Esophagus (tissue), 2 donors: ENCODE measurements at regions not wholly inside any gene's neighbourhood (a gene's known extent, or its start where the extent isn't known, plus 50 kb on each side); places are given as distances from the start of the nearest gene placed in this dataset.

Experiments
- H3K27ac ChIP-seq, 2 donors: one replicate each; pipeline ENCODE4 v1.5.1; 2013; ENCODE audit warnings: low read depth in 2 of 2, mild to moderate bottlenecking in 2 of 2, inconsistent platforms in 1 of 2, low read length in 1 of 2, moderate library complexity in 1 of 2
- H3K27me3 ChIP-seq, 2 donors: one replicate each; pipeline ENCODE4 v1.6.1; 2013; ENCODE audit warnings: low read length in 2 of 2, control low read depth in 1 of 2, mild to moderate bottlenecking in 1 of 2; ENCODE audit not compliant: insufficient read depth in 2 of 2, control insufficient read depth in 1 of 2
- H3K36me3 ChIP-seq, 2 donors: one replicate each; pipeline ENCODE4 v1.6.1; 2013; ENCODE audit warnings: low read length in 1 of 2; ENCODE audit not compliant: control insufficient read depth in 2 of 2, insufficient read depth in 2 of 2
- H3K4me1 ChIP-seq, 2 donors: one replicate each; pipeline ENCODE4 v1.6.1; 2013; ENCODE audit warnings: low read length in 1 of 2; ENCODE audit not compliant: control insufficient read depth in 2 of 2, insufficient read depth in 2 of 2
- H3K4me3 ChIP-seq, 2 donors: one replicate each; pipeline ENCODE4 v1.5.1; 2013; ENCODE audit warnings: low read length in 2 of 2, mild to moderate bottlenecking in 2 of 2, low read depth in 1 of 2, moderate library complexity in 1 of 2
- H3K9me3 ChIP-seq, 2 donors: one replicate each; pipeline ENCODE4 v1.6.1; 2013; ENCODE audit warnings: mild to moderate bottlenecking in 2 of 2, low read depth in 1 of 2, low read length in 1 of 2, moderate library complexity in 1 of 2; ENCODE audit not compliant: control insufficient read depth in 2 of 2, insufficient read depth in 1 of 2
- WGBS, 2 donors: extraction: QIAGEN DNeasy Blood & Tissue Kit; methylation state at CpG; one replicate each; pipeline ENCODE4 v1.1.7; 2013; 5-methylcytosine and 5-hydroxymethylcytosine counted together
- donor health status: healthy with polysubstance abuse.
- donor health status: Bipolar disorder and iron deficiency.

DNA sequence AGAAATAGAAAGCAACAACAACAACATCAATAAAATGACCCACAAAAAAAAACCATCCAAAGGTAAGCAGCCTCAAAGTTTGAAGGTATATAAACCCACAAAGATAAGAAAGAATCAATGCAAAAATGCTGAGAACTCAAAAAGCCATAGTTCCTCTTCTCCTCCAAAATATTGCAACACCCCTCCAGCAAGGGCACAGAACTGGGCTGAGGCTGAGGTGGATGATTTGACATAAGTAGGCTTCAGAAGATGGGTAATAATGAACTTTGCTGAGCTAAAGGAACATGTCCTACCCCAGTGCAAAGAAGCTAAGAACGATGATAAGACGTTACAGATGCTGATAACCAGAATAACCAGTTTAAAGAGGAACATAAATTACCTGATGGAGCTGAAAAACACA, 188.8 kb upstream of the BTBD3 start:
- no peaks in the 10 kb centered on the region for H3K4me1 ChIP-seq
- H3K9me3 ChIP-seq = peaks cover 0 to 4% of the 10 kb centered on the region in 2 donors
- H3K36me3 ChIP-seq = no peaks in the 10 kb centered on the region
- no peak overlapping the region for H3K4me3 ChIP-seq
- no peak overlapping the region for H3K27ac ChIP-seq
- 56 to 58% methylated on average over 2 of the region's 2 CpGs for WGBS, 2 donors
- no peaks in the 10 kb centered on the region for H3K27me3 ChIP-seq

DNA sequence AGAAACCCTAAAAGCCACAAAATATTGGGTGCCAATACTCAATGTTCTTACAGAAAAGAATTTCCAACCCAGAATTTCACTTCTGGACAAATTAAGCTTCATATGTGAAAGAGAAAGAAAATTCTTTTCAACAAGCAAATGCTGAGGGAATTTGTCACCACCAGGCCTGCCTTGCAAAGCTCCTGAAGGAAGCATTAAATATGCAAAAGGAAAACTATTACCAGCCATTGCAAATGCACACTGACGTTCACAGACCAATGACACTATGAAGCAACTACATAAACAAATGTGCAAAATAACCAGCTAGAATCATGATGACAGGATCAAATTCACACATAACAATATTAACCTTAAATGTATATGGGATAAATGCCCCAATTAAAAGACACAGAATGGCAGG, 187.9 kb upstream of the BTBD3 start:
- Histone ChIP-seq H3K27me3 (no peaks in the 10 kb centered on the region), H3K27ac (no peak overlapping the region), H3K4me1 (no peaks in the 10 kb centered on the region), H3K4me3 (no peak overlapping the region), H3K36me3 (no peaks in the 10 kb centered on the region), H3K9me3 (peaks cover 0 to 4% of the 10 kb centered on the region in 2 donors)
- WGBS, 2 donors = 88 to 93% methylated on average over 1 of the region's 1 CpG

DNA sequence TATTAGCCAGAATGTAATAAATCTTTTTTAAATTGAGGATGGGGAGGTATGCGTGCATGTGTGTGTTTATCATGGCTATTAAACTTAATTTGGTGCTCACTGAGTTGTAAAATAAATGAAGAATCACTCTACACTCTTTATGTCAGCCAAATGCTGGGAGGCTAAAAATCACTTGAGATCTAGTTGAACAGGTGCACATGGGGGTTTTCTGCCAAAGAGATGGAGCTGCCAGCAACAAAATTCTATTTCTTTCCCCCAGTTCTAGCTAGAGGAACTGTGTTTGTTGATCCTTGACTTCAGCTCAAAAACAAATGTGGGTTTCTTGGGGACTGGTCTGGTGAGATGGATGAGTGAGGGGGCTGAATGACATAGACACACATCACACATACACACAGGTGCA, 183.3 kb upstream of the BTBD3 start:
- Histone ChIP-seq H3K36me3 (no peaks in the 10 kb centered on the region), H3K27me3 (no peaks in the 10 kb centered on the region), H3K4me1 (no peaks in the 10 kb centered on the region), H3K4me3 (no peak overlapping the region), H3K9me3 (peaks cover 0 to 2% of the 10 kb centered on the region in 2 donors), H3K27ac (no peak overlapping the region)
- WGBS, 2 donors = 70 to 81% methylated on average over 1 of the region's 1 CpG

DNA sequence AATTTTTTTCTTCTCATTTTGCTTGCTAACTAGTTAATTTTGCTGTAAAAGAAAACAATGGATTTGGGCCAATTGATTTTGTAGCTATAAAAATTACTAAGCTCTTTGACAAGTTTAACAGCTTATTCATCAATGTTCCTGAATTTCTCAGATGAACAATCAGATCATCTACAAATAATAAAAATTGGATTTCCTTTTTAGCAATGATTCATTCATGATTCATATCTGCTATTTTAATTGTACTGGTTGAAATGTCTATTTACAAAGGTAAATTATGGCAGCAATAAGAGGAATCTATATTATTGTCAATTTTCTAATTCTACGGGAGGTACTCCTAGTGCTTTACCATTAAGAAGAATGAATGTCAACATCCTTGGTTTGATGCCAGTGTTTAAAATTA, 178.8 kb upstream of the BTBD3 start:
- no peaks in the 10 kb centered on the region for H3K4me1 ChIP-seq
- H3K27ac ChIP-seq = no peak overlapping the region
- H3K9me3 ChIP-seq = peaks cover 0 to 2% of the 10 kb centered on the region in 2 donors
- WGBS, 2 donors = 48 to 81% methylated on average over 1 of the region's 1 CpG
- H3K36me3 ChIP-seq = no peaks in the 10 kb centered on the region
- H3K27me3 ChIP-seq = no peaks in the 10 kb centered on the region
- no peak overlapping the region for H3K4me3 ChIP-seq

DNA sequence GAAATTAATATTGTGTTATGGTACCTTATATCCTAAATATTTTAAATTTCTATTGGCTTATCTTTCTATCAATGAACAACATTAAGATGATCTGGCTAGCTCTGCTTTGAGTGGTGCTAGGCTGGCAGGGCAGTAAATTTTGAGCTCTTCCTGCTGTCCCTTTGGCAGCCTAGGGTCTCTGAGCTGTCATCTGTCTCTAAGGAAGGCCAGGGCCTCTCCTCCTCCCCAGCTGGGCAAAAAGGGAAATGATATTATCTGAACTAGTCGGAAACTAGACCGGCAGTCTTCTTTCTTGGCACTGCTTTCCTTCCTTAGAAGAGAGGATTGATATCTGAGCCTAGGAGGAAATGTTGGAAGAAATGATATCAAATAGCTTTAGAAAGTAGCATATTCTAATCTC, 176.7 kb upstream of the BTBD3 start:
- WGBS, 2 donors = 52 to 62% methylated on average over 2 of the region's 2 CpGs
- Histone ChIP-seq H3K27me3 (no peaks in the 10 kb centered on the region), H3K4me1 (no peaks in the 10 kb centered on the region), H3K36me3 (no peaks in the 10 kb centered on the region), H3K27ac (no peak overlapping the region), H3K9me3 (no peaks in the 10 kb centered on the region), H3K4me3 (no peak overlapping the region)

DNA sequence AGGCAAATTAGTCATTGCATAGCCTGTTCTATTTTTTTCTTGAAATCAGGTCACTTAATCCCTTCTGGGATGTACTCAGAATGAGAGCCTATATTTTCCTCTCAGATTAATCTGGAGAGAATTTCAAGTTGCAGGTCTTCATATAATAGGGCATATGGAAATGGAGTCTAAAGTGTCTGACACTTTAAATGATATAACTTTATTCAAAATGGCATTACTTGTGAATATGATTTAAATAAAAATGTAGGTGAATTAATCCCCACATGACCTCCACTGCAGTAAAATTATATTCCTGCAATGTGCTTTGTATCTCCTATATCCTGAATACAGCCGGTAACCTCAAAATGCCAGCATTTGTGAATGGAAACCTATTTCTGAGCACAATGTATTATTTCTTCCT, 172.5 kb upstream of the BTBD3 start:
- no peak overlapping the region for H3K4me3 ChIP-seq
- no peaks in the 10 kb centered on the region for H3K36me3 ChIP-seq
- H3K9me3 ChIP-seq = no peaks in the 10 kb centered on the region
- 96 to 98% methylated on average over 1 of the region's 1 CpG for WGBS, 2 donors
- no peaks in the 10 kb centered on the region for H3K4me1 ChIP-seq
- no peak overlapping the region for H3K27ac ChIP-seq
- no peaks in the 10 kb centered on the region for H3K27me3 ChIP-seq

DNA sequence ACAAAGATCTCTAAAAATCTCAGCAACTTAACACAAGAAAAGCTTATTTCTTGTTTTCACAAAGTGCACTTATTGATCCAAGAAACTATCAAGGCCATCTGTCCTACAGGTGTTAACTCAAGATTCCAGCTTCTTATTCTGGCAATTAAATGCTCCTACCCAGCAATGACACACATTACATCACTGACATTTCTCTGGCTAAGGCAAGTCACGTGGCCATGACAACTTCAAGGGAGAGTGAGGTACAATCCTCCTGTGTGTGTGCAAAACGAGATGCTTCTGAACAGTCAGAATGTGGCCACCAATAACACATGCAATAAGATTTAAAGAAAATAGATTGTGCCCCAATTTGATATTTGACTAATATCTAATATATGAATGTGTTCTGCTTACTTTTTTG, 169.3 kb upstream of the BTBD3 start:
- no peaks in the 10 kb centered on the region for H3K4me1 ChIP-seq
- no peak overlapping the region for H3K4me3 ChIP-seq
- H3K27ac ChIP-seq = no peak overlapping the region
- H3K9me3 ChIP-seq = no peaks in the 10 kb centered on the region
- no peaks in the 10 kb centered on the region for H3K36me3 ChIP-seq
- no peaks in the 10 kb centered on the region for H3K27me3 ChIP-seq
- WGBS, 2 donors = 46 to 56% methylated on average over 2 of the region's 2 CpGs

DNA sequence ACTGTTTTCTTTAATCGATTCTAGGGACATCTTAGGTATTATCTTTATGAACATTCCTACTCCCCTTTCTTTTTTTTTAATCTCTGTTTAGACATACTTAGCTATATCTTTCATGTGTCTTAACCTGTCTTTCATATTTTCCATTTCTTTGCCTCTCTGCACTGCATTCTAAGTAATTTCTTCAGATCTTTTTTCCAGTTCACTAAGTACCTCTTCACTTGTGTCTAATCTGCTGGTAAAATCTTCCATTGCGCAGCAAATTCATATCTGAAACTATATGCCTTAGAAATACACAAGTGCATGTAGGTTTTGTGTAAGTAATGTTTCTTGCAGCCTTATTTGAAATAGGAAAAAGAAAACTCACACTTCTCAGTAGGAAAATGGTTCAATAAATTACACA, 165.4 kb upstream of the BTBD3 start:
- Histone ChIP-seq H3K36me3 (no peaks in the 10 kb centered on the region), H3K4me3 (no peak overlapping the region), H3K9me3 (no peaks in the 10 kb centered on the region), H3K4me1 (no peaks in the 10 kb centered on the region), H3K27ac (no peak overlapping the region), H3K27me3 (no peaks in the 10 kb centered on the region)
- 91 to 97% methylated on average over 2 of the region's 2 CpGs for WGBS, 2 donors

DNA sequence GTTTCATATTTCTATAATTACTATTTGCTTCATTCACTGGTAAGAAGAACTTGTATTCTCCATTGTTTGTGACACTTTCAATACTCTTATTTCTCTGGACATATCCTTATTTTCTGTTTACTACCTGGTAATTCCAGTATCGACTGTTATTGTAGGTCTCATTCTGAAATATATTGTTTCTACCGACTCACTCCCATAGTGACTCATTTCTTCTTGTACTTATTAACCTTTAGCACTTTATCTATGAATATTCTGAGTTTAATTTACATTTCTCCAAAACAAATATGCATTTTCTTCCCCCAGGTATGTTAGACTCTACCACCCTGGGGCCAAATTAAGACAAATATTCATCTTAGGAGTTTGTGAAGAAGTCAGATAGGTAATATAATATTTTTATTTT, 164.5 kb upstream of the BTBD3 start:
- Histone ChIP-seq H3K27ac (no peak overlapping the region), H3K36me3 (no peaks in the 10 kb centered on the region), H3K4me3 (no peak overlapping the region), H3K9me3 (no peaks in the 10 kb centered on the region), H3K4me1 (no peaks in the 10 kb centered on the region), H3K27me3 (no peaks in the 10 kb centered on the region)
- WGBS, 2 donors = 65 to 73% methylated on average over 2 of the region's 2 CpGs

DNA sequence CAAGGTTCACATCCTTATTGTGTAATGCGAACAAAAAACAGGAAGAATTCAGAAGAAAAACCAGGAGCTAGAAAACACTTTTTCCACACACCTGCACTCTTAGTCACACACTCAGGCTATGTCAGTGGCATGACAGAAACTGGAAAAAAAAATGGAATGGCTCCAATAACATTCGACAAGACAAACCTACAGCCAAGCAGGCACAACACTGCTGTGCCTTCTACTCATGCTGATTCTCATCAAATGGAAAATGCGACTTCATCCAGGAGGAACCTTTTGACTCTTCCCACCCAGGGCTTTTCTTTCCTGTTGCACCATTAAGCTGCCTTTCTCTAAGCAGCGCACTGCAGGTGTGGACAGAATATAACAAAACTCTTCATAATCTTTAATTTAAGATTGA, 163.2 kb upstream of the BTBD3 start:
- Histone ChIP-seq H3K27me3 (no peaks in the 10 kb centered on the region), H3K36me3 (no peaks in the 10 kb centered on the region), H3K4me3 (no peak overlapping the region), H3K4me1 (no peaks in the 10 kb centered on the region), H3K27ac (no peak overlapping the region), H3K9me3 (no peaks in the 10 kb centered on the region)
- 56 to 67% methylated on average over 4 of the region's 4 CpGs for WGBS, 2 donors
